ENCODE measurements at regions not wholly inside any gene's neighbourhood (a gene's known extent, or its start where the extent isn't known, plus 50 kb on each side); places are given as distances from the start of the nearest gene placed in this dataset.

- Histone ChIP-seq H3K36me3 (ENCODE audit: insufficient read depth, low read length) (no peaks in the 10 kb centered on the region), H3K27ac (ENCODE audit: low read length) (no peak overlapping the region), H3K9me3 (ENCODE audit: insufficient read depth, low read length, severe bottlenecking) (no peaks in the 10 kb centered on the region), H3K4me3 (ENCODE audit: low read depth in 1 of 2, low read length in 2 of 2) (no peak overlapping the region), H3K27me3 (ENCODE audit: insufficient read depth, low read length, poor library complexity) (no peaks in the 10 kb centered on the region), H3K9ac (ENCODE audit: low read depth, low read length) (no peak overlapping the region), H3K4me1 (ENCODE audit: insufficient read depth, low read length) (no peaks in the 10 kb centered on the region), H3K4me2 (ENCODE audit: insufficient read depth, low read length) (no peak overlapping the region), H3K79me2 (ENCODE audit: insufficient read depth, low read length) (no peaks in the 10 kb centered on the region), H4K20me1 (ENCODE audit: insufficient read depth, low read length) (no peaks in the 10 kb centered on the region), H2AFZ (ENCODE audit: low read depth, low read length) (no peak overlapping the region)
- TF ChIP-seq CTCF (IDR thresholded peaks at IDR 0.05; ENCODE audit: borderline replicate concordance, extremely low read depth, low read length, poor library complexity, severe bottlenecking) (no peak), EZH2 (IDR thresholded peaks at IDR 0.05; ENCODE audit: borderline replicate concordance, low read depth, low read length, severe bottlenecking) (no peak)
- no peak for ATAC-seq (ENCODE audit: insufficient read depth, low read depth)
- no peak for DNase-seq
Observed at GRCh38 chr4:42817913-42818312, 74.6 kb upstream of the GRXCR1 start.

GRCh38 chr4:42816880-42817400 lies 75.6 kb upstream of the GRXCR1 start:
- Histone ChIP-seq H3K4me3 (ENCODE audit: low read depth in 1 of 2, low read length in 2 of 2) (no peak overlapping the region), H3K9me3 (ENCODE audit: insufficient read depth, low read length, severe bottlenecking) (no peaks in the 10 kb centered on the region), H3K4me2 (ENCODE audit: insufficient read depth, low read length) (no peak overlapping the region), H3K79me2 (ENCODE audit: insufficient read depth, low read length) (no peaks in the 10 kb centered on the region), H3K9ac (ENCODE audit: low read depth, low read length) (no peak overlapping the region), H2AFZ (ENCODE audit: low read depth, low read length) (no peak overlapping the region), H3K27ac (ENCODE audit: low read length) (no peak overlapping the region), H3K27me3 (ENCODE audit: insufficient read depth, low read length, poor library complexity) (no peaks in the 10 kb centered on the region), H3K36me3 (ENCODE audit: insufficient read depth, low read length) (no peaks in the 10 kb centered on the region), H4K20me1 (ENCODE audit: insufficient read depth, low read length) (no peaks in the 10 kb centered on the region), H3K4me1 (ENCODE audit: insufficient read depth, low read length) (no peaks in the 10 kb centered on the region)
- TF ChIP-seq CTCF (IDR thresholded peaks at IDR 0.05; ENCODE audit: borderline replicate concordance, extremely low read depth, low read length, poor library complexity, severe bottlenecking) (no peak), EZH2 (IDR thresholded peaks at IDR 0.05; ENCODE audit: borderline replicate concordance, low read depth, low read length, severe bottlenecking) (no peak)
- DNase-seq (no peak), ATAC-seq (ENCODE audit: insufficient read depth, low read depth) (no peak)

- TF ChIP-seq EZH2 (IDR thresholded peaks at IDR 0.05; ENCODE audit: borderline replicate concordance, low read depth, low read length, severe bottlenecking), result no peak
- no peak for TF ChIP-seq CTCF (IDR thresholded peaks at IDR 0.05; ENCODE audit: borderline replicate concordance, extremely low read depth, low read length, poor library complexity, severe bottlenecking)
- no peaks in the 10 kb centered on the region for H3K79me2 ChIP-seq (ENCODE audit: insufficient read depth, low read length)
- no peak overlapping the region for H2AFZ ChIP-seq (ENCODE audit: low read depth, low read length)
- H3K4me1 ChIP-seq (ENCODE audit: insufficient read depth, low read length), result no peaks in the 10 kb centered on the region
- DNase-seq, result no peak
- H4K20me1 ChIP-seq (ENCODE audit: insufficient read depth, low read length), result no peaks in the 10 kb centered on the region
- H3K4me3 ChIP-seq (ENCODE audit: low read depth in 1 of 2, low read length in 2 of 2), result no peak overlapping the region
- no peaks in the 10 kb centered on the region for H3K27me3 ChIP-seq (ENCODE audit: insufficient read depth, low read length, poor library complexity)
- H3K9me3 ChIP-seq (ENCODE audit: insufficient read depth, low read length, severe bottlenecking), result no peaks in the 10 kb centered on the region
- no peak overlapping the region for H3K27ac ChIP-seq (ENCODE audit: low read length)
- no peaks in the 10 kb centered on the region for H3K36me3 ChIP-seq (ENCODE audit: insufficient read depth, low read length)
- no peak overlapping the region for H3K4me2 ChIP-seq (ENCODE audit: insufficient read depth, low read length)
- H3K9ac ChIP-seq (ENCODE audit: low read depth, low read length), result no peak overlapping the region
- ATAC-seq (ENCODE audit: insufficient read depth, low read depth), result no peak
Observed at GRCh38 chr4:42816189-42816879, 76.2 kb upstream of the GRXCR1 start.
